Glomerular endothelial cell (primary cell): ENCODE measurements at regions not wholly inside any gene's neighbourhood (a gene's known extent, or its start where the extent isn't known, plus 50 kb on each side); places are given as distances from the start of the nearest gene placed in this dataset.

ENCODE experiments used
- DNase-seq: peaks from one replicate; pipeline ENCODE4 v3.0.0-alpha.2; 2011; ENCODE audit warnings: low read depth, low spot score; ENCODE audit errors: extremely low read depth

DNA sequence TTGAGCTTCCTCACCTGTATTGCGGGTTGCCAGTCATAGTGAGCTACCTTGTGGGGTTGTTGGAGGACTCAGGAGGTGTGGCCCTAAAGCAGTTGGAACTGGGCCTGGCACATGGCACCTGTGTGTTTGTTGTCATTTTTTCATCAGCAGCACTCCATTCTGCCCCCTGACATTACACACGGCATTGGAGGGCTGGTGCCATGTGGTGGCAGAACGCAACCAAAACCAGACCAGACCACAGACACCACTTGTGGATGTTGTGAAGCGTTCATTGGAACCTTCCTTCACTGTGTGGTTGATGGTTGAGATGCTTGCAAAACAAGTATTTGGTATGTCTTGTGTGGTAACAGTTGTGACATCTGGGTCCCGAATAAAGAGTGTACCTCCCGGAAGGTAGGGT lies 113.2 kb upstream of the ERCC6L2 start:
- DNase-seq, result no peak

- DNase-seq, result no peak
Measured at GRCh38 chr9:95760791-95761190, 114.7 kb upstream of the ERCC6L2 start.

DNA sequence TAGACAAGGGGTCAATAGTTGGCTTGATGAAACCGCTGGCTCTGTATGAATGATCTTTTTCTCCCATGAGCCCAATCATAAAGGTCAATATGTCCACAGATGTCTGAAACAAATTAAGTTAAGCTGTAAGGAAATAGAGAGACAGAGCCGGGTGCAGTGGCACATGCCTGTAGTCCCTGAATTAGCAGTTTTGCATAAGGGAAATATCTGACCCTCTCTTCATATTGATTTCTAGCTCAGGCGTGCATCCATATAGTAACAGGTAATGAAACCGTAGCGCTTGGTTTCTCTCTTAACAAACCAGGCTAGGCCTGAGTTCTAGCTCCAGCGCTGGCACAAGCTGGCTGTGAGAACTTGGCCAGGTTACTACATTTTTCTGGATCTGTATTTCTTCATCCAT lies 118.1 kb upstream of the ERCC6L2 start:
- no peak for DNase-seq

- peak; percentile 37 for DNase-seq
Measured at GRCh38 chr9:95756986-95757385, 118.5 kb upstream of the ERCC6L2 start.

DNA sequence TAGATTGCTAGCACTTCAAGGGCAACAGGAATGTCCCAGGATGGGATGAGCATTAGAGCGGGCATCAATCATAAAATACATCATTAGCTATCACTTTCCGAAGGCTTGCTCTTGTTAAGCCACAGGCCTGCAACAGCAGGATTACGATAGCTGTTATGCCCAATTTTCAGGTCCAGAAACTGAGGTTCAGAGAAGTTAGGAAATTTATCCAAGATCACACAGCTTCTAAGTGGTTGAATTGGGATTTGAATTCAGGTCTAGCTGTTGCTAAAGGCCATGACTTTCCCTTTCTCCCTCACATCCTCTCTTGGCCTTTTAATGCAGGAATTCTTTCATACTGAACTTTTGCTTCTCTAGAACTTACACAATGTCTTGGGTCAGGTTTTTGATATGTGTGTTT lies 119.4 kb upstream of the ERCC6L2 start:
- DNase-seq, result no peak

DNA sequence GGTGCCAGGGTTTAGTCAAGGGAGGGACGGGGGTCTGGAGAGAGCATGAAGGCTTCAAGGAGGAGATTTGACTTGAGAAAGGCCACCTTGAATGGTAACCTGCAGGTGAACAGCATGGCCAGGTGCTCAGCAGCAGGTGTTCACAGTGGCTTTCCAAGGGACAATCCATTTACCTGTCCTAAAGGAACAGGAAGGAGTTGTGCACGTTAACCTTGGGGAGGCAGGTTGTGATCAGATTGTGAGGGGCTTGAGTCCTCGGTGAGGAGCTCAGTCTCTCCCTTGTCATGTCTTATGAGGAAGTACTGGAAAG lies 120.1 kb upstream of the ERCC6L2 start:
- DNase-seq, result no peak

DNA sequence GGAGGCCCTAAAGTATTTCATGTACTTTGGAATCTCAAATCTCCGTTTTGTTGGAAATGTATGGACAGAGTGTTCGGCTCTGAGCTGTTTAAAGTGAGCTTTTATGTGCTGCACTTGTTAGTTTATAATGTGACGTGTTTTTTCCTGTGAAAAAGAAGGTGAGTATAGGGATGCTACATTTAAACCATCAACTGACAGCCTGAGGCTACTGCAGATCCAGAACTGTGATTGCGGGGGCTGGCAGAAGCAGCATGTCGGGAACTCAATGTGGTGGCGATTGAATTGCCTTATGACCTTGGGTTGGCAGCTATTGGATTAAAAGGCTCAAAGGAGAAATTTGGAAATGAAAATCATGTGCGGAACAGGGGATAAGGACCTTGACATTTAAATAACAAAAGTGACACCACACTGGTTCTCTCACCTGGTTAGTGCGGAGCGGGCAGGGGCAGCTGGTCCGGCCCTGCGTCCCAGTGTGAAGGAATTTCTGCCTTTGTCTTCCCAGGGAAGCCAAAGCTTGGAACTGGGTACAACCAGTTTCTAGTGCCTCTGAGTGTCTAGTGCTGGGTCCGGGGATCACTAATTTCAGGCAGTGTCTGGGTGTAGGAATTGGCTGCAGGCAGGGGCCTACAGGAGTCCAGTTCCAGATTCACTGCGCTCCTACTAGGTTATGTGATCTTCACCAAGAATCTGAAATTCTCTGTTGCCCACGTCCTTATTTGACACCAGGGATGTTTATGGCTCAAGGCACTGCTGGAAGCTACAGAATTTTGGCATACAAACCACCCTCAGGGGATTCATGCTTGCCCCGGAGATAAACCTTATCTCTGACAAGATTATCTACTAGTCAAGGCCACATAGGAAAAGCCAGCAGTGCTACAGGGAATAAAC lies 120.7 kb upstream of the ERCC6L2 start:
- no peak for DNase-seq

DNA sequence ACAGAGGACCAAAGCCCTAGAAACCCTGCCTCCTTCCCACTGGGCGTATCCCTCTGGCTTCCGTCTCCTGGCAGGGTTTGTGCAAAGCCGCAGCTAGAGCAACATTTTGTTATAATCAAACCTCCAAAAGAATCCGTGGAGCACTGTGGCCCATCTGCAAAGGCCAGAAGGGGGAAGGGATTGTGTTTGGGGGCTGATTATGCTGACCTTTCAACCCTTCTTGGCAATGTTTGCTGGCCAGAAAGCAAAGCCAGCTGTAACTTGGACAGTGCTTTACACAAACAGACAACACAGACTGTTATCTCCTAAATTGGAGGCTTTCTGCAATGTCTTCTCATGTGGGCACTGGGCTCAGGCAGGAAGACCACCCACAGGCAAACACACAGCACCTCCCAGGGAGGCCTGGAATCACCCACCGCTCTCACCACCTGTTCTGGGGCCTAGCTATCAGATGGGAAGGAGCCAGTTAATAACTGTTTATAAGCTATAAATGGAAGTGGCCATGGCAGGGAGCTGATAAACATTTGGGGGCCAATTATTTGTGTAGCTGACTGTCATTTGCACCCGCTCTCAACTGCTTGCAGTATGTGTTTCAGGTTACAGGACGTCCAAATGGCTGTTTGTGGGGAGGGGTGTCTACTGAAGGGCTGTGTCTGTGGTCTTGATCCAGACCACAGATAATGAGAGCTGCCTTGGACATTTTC lies 121.6 kb upstream of the ERCC6L2 start:
- no peak for DNase-seq

DNA sequence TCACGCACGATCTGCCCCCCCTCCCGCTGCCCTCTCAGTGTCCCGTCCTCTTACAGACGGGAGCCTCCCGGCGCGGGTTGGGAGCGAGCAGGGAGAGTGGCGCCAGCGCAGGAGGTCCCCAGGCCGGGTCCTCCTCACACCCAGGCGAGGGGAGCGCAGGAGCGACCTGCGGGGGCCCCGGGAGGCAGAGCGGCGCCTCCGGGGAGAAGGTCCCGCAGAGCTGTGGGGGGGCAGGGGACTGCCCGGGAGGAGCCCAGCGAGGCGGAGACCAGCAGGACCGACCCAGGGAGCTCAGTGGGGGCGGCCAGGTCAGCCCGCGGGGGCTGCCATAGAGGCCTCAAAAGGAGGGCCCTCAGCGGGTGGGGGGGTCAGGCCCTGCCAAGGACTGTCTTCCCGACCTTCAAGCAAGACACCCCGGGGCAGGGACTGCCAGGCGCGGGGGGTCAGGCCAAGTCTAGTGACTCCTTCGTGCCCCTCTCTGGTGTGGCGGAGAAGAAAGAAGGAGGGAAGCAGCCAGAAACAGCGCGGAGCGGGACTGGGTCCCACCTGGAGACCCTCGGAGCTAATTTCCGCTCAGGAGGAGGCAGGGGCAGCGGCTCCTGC lies 123.3 kb upstream of the ERCC6L2 start:
- no peak for DNase-seq

DNA sequence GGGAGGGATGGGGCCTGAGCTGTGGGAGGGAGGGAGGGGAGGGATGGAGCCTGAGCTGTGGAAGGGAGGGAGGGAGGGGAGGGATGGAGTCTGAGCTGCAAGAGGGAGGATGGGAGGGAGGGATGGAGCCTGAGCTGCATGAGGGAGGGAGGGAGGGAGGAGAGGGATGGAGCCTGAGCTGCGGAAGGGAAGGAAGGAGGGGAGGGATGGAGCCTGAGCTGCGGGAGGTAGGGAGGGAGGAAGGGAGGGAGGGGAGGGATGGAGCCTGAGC lies 124.0 kb upstream of the ERCC6L2 start:
- DNase-seq, result no peak

GRCh38 chr9:95750725-95751519 lies 124.6 kb upstream of the ERCC6L2 start:
- no peak for DNase-seq

- no peak for DNase-seq
Measured at GRCh38 chr9:95749493-95749892, 126.0 kb upstream of the ERCC6L2 start.

DNA sequence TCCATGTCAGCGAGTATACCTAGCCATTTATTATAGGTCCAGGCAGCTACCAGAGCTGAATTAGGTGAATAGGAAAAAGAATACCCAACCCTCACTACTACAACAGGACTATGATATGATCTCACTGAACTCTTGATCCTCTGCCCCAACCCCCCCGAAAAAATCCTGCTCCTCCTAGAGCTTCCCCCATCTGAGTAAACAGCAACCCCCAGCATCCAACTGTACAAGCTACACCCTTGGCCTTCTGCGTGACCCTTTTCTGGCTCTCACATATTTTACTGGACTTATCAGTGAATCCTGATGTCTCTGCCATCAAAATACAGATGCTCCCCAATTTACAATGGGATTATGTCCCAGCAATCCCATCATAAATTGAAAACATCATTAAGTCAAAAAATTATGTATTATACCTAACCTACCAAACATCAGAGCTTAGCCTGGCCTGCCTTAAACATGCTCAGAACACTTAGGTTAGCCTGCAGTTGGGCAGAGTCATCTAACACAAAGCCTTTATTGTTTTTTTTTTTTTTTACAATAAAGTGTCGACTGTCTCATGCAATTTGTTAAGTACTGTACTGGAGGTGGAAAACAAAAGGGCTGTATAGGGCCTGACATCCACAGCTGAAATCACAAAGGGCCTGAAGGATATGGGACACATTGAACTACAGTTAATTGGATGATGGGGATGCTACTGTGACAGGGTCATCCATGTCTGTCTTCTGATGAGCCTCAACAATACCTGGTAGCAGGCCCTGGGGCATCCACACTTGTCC lies 128.9 kb upstream of the ERCC6L2 start:
- no peak for DNase-seq

- DNase-seq, result no peak
Measured at GRCh38 chr9:95742821-95743220, 132.7 kb upstream of the ERCC6L2 start.

DNA sequence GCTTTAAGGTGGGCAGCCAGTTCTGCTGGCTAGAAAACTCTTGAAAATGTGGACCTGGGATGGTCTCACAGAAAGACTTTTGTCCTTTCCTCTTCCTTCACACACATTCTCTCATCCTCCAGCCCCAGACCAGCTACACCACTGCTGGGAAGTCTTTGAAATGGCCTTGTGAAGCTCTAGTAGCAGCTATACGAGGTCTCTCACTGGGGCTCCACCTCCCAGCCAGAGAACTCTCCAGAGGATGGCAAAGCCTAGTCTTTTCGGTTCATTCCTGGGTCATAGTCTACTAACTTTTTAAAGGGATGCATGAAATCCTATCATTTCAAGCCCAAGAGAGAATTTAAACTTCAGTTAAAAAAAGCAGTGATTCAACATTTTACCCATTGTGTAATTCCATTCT lies 133.9 kb upstream of the ERCC6L2 start:
- no peak for DNase-seq

- DNase-seq, result no peak
Measured at GRCh38 chr9:95740217-95741004, 135.1 kb upstream of the ERCC6L2 start.

DNA sequence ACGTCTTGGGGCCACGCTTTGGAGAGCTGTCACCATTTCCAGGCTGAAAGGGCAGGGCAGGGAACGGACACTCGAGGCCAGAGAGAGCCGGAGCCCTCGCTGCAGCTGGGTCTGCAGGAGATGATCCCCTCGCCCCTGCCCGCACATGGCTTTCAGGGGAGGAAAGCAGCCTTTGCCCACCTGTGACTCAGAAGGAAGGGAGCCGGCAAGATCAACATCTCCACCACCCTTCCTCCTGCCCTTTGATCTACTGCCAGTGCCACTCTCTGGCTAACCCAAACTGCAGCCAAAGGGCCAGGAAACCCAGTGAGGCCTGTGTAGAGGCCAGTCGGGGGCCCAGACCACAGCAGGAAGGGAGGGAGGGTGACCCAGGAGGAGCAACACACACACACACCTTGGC lies 137.1 kb upstream of the ERCC6L2 start:
- DNase-seq, result no peak

- DNase-seq, result no peak
Measured at GRCh38 chr9:95736891-95737522, 138.5 kb upstream of the ERCC6L2 start.

- no peak for DNase-seq
Measured at GRCh38 chr9:95736370-95736769, 139.1 kb upstream of the ERCC6L2 start.
